DMS 273 (cell line): ENCODE measurements at regions not wholly inside any gene's neighbourhood (a gene's known extent, or its start where the extent isn't known, plus 50 kb on each side); places are given as distances from the start of the nearest gene placed in this dataset.
"Not testable (repeated sequence)": the region's sequence is repeated elsewhere in the genome, so short reads cannot be mapped to it uniquely, and the experiment has no call there.

Experiments used
- DNase-seq: peaks from one replicate; lab custom pipeline; 2025; ENCODE audit not compliant: unreplicated experiment; lab: John Stamatoyannopoulos, UW

DNA sequence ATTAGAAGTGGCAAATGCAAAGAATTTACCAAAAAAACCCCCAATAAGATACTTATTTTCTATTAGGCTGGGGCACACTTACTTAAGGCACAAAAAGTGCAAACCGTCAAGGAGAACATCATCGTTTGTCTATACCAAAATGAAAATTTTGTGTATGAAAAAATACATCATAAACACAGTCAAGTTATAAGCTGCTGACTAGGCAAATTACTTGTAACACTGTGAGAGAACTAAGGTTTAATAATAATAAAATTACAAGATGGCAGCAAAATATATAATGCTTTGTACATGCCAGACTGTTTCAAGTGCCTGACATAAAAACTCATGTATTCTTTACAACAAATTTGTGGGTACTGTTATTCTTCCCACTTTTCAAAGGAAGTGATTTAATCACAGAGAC lies 297.2 kb upstream of the CRBN start:
- DNase-seq: no peak

GRCh38 chr3:3468596-3468995 lies 289.1 kb upstream of the CRBN start:
- no peak for DNase-seq

DNA sequence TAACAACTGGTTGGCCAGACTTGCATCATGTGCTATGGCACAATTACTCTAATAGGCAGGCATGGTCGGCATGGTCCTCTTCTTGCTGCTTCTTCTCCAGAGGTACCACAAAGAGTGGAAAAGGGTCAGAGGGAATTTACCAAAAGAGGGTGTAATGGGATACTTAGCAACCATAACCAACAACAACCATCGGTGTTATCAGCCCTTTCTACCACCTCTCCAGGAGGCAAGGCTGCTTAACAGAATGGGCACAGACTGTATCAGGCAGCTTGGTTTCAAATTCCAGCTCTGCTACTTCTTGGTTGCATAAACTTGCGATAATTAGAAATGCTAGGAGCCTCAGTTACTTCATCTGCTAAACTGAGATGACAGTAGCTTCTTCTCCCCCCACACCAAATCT lies 284.6 kb upstream of the CRBN start:
- no peak for DNase-seq

GRCh38 chr3:3461317-3461716 lies 281.8 kb upstream of the CRBN start:
- DNase-seq: no peak

- DNase-seq: no peak
Observed at GRCh38 chr3:3448468-3448867, 269.0 kb upstream of the CRBN start.

DNA sequence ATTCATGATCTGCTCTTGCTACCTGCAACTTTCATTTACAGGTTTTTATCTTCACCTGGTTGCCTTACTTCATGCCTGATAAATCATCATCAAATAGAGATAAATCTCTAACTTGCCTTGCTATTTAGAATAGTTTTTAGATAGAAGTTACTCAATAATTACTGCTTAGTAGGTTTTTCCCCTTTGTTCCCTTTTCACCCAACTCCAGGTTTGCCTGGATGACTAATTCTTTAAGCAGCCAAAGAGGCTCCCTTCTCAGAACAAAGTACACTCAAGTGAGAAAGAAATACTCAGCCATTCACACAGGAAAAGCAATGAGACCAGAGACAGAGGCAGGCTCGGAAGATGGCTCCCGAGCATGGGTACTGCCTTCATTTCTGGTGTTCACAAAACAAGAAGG lies 268.1 kb upstream of the CRBN start:
- DNase-seq: no peak

GRCh38 chr3:3446251-3446650 lies 266.8 kb upstream of the CRBN start:
- DNase-seq: no peak

GRCh38 chr3:3443482-3443881 lies 264.0 kb upstream of the CRBN start:
- no peak for DNase-seq

DNA sequence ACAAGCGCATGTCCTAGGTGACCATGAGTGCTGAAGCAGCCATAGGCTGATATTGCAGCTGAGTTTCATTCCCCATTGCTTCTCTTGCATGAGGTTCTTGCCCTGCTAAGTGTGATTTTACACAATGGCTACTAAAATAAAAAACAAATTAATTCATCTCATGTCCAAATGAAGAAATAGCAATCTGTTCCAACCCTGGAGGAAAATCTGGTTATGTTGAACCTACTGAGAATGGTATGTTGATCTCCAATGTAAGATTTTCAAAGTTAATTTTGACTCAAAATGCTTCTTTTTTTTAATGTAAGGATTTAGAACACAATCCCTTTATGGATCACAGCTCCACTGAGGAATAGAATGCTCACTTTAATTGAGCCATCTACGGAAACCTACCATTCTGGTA lies 254.2 kb upstream of the CRBN start:
- no peak for DNase-seq

- no peak for DNase-seq
Observed at GRCh38 chr3:3429841-3430240, 250.3 kb upstream of the CRBN start.

GRCh38 chr3:3407707-3408106 lies 228.2 kb upstream of the CRBN start:
- DNase-seq: not testable (repeated sequence)

GRCh38 chr3:3405131-3405530 lies 225.6 kb upstream of the CRBN start:
- no peak for DNase-seq

GRCh38 chr3:3403700-3404099 lies 224.2 kb upstream of the CRBN start:
- DNase-seq: no peak

GRCh38 chr3:3392946-3393345 lies 213.5 kb upstream of the CRBN start:
- DNase-seq: no peak

GRCh38 chr3:3383461-3383860 lies 204.0 kb upstream of the CRBN start:
- no peak for DNase-seq

GRCh38 chr3:3372210-3372777 lies 192.8 kb upstream of the CRBN start:
- DNase-seq: no peak

DNA sequence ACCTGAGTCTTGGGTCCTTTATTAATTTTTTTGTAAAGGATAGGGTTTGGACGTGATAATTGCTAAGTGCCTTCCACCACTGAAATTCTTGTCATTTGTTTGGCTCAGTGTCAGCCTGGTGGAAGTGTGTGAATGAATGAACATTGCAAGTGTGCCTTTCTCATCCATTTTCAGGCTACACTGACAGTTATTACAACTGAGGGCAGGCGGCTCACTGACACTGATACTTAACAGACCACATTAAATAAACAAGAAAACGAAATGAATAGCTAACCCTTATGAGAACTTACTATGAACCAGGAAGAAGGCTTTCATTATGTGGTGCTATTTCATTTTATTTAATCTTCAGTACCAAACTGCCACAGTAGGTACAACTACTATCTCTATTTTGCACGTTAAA lies 188.8 kb upstream of the CRBN start:
- no peak for DNase-seq

- DNase-seq: no peak
Observed at GRCh38 chr3:3366386-3366785, 186.9 kb upstream of the CRBN start.

- DNase-seq: no peak
Observed at GRCh38 chr3:3365716-3366115, 186.2 kb upstream of the CRBN start.

- DNase-seq: no peak
Observed at GRCh38 chr3:3356846-3357245, 177.4 kb upstream of the CRBN start.

DNA sequence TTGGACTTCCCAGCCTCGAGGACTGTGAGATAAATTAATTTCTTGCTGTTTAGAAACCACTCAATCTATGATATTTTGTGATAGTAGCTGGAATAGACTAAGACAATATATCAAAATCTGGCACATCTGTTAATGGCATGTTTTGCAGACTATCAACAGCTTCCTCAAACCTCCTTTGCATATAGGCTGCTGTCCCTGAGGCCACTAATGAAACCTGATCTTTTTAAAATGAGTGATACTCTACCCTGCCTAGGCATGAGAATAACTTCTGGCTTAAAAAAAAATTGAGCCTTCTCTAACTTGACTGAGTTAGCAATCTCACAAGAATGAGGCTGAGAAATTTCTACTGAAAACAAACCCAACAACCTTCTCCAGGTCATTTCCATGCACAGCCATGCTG lies 176.0 kb upstream of the CRBN start:
- no peak for DNase-seq

GRCh38 chr3:3353153-3353552 lies 173.7 kb upstream of the CRBN start:
- no peak for DNase-seq

DNA sequence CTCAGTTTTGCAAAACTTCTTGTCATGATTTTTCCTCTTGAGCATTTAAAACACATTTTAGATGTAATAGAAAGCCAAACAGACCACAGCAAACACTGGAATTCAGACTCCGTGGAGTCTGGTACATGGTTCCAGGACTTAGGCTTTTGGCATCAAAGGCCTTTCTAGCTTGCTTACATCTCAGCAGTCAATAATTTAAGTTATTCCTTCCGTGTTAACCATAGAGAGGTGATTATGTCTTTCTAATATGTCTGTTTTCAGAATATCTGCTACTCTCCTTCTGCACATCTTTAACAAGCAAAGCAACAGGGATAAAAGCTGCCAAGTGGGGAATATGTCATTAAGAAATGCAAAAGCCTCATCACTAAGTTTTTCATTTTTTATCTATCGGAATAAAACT lies 171.7 kb upstream of the CRBN start:
- DNase-seq: no peak

- not testable (repeated sequence) for DNase-seq
Observed at GRCh38 chr3:3347056-3347455, 167.6 kb upstream of the CRBN start.
